SK-N-SH (cell line): ENCODE measurements at regions not wholly inside any gene's neighbourhood (a gene's known extent, or its start where the extent isn't known, plus 50 kb on each side); places are given as distances from the start of the nearest gene placed in this dataset.

Experiments used
- CTCF ChIA-PET: fragments of 300-600, 350-600 bp; formaldehyde crosslinking; extraction: SDS; loops from one replicate; lab custom pipeline; 2021; lab: Yijun Ruan, JAX
- POLR2A ChIA-PET: fragments of 350-600 bp; sonication (Branson Sonifier 250); formaldehyde crosslinking; extraction: SDS; loops from one replicate; lab custom pipeline; 2020; ENCODE audit warnings: antibody characterized with exemption, inconsistent platforms; lab: Yijun Ruan, JAX
- DNase-seq: peaks from one replicate; pipeline ENCODE4 v3.0.0; 2012
- H2AFZ ChIP-seq: fragments of 200-600 bp; sonication (generic); 2 replicates; pipeline ENCODE4 v1.8.1; 2016; ENCODE audit warnings: antibody characterized with exemption, mild to moderate bottlenecking, low read depth
- H3F3A ChIP-seq: fragments of 200-600 bp; sonication (generic); replicated peaks from 2 replicates; pipeline ENCODE3; 2016; ENCODE audit warnings: antibody characterized with exemption, mild to moderate bottlenecking; ENCODE audit not compliant: insufficient read depth
- H3K27ac ChIP-seq, 2 experiments: fragments of 200-500 bp in 1 of 2; fragments of 200-600 bp in 1 of 2; sonication (Bioruptor generic) in 1 of 2; sonication (generic), shearing (Covaris generic) in 1 of 2; 2 replicates each; pipeline versions ENCODE4 v1.5.1 to v1.6.1; 2014 to 2016; ENCODE audit warnings: low read depth in 2 of 2, inconsistent platforms in 1 of 2, low read length in 1 of 2, mild to moderate bottlenecking in 1 of 2, mixed read lengths in 1 of 2
- H3K27me3 ChIP-seq: fragments of 200-600 bp; sonication (generic), shearing (Covaris generic); 2 replicates; pipeline ENCODE4 v1.6.1; 2016; ENCODE audit warnings: mixed run types; ENCODE audit not compliant: insufficient read depth
- H3K36me3 ChIP-seq, 2 experiments: fragments of 200-500 bp in 1 of 2; fragments of 200-600 bp in 1 of 2; sonication (Bioruptor generic) in 1 of 2; sonication (generic) in 1 of 2; replicated peaks in 1 of 2; 2 replicates each; pipeline versions ENCODE3 to v1.5.1; 2014 to 2016; ENCODE audit warnings: low read length in 1 of 2, mild to moderate bottlenecking in 1 of 2; ENCODE audit not compliant: insufficient read depth in 2 of 2, control insufficient read depth in 1 of 2
- H3K4me1 ChIP-seq, 2 experiments: fragments of 200-500 bp in 1 of 2; fragments of 200-600 bp in 1 of 2; sonication (Bioruptor generic) in 1 of 2; sonication (generic), shearing (Covaris generic) in 1 of 2; 2 replicates each; pipeline versions ENCODE4 v1.5.1 to v1.6.1; 2014 to 2016; ENCODE audit warnings: low read depth in 1 of 2, low read length in 1 of 2, mixed run types in 1 of 2; ENCODE audit not compliant: insufficient read depth in 2 of 2, control insufficient read depth in 1 of 2
- H3K4me2 ChIP-seq: fragments of 200-600 bp; sonication (generic), shearing (Covaris generic); 2 replicates; pipeline ENCODE4 v1.6.1; 2017; ENCODE audit warnings: mixed run types
- H3K4me3 ChIP-seq, 2 experiments: fragments of 200-500 bp in 1 of 2; fragments of 200-600 bp in 1 of 2; sonication (Bioruptor generic) in 1 of 2; sonication (generic), shearing (Covaris generic) in 1 of 2; 2 replicates each; pipeline versions ENCODE4 v1.5.1 to v1.8.1; 2014 to 2016; ENCODE audit warnings: low read depth in 2 of 2, inconsistent platforms in 1 of 2, low read length in 1 of 2, mild to moderate bottlenecking in 1 of 2, mixed read lengths in 1 of 2, moderate library complexity in 1 of 2
- H3K79me2 ChIP-seq: fragments of 200-600 bp; sonication (generic); 2 replicates; pipeline ENCODE4 v1.8.1; 2017; ENCODE audit warnings: mild to moderate bottlenecking; ENCODE audit not compliant: insufficient read depth
- H3K9ac ChIP-seq: fragments of 200-600 bp; sonication (generic); 2 replicates; pipeline ENCODE4 v1.6.1; 2017; ENCODE audit warnings: mixed run types
- H3K9me2 ChIP-seq: fragments of 200-600 bp; sonication (generic); 2 replicates; pipeline ENCODE4 v1.6.1; 2017; ENCODE audit warnings: mixed run types
- H3K9me3 ChIP-seq: fragments of 200-600 bp; sonication (generic); 2 replicates; pipeline ENCODE4 v1.6.1; 2017; ENCODE audit warnings: mixed run types, mild to moderate bottlenecking, moderate library complexity
- H4K20me1 ChIP-seq: fragments of 200-600 bp; sonication (generic); 2 replicates; pipeline ENCODE4 v1.6.1; 2017; ENCODE audit warnings: mild to moderate bottlenecking, mixed run types; ENCODE audit not compliant: insufficient read depth
- ELF1 ChIP-seq: IDR thresholded peaks from 2 replicates; pipeline ENCODE4 v1.4.0; 2012
- EP300 ChIP-seq, 2 experiments: IDR thresholded peaks; 2 replicates each; pipeline versions ENCODE4 v1.4.0 to v1.6.1; 2012; ENCODE audit warnings: borderline replicate concordance in 1 of 2, low read depth in 1 of 2, low read length in 1 of 2
- FOSL2 ChIP-seq: IDR thresholded peaks from 2 replicates; pipeline ENCODE4 v1.4.0; 2012; ENCODE audit warnings: low read depth, mild to moderate bottlenecking, moderate library complexity, borderline replicate concordance
- FOXJ3 ChIP-seq: sonication (generic); formaldehyde crosslinking; IDR thresholded peaks from 2 replicates; pipeline ENCODE4 v1.5.1; 2020; ENCODE audit warnings: mild to moderate bottlenecking, missing genetic modification reagents
- GATA2 ChIP-seq: sonication (generic); formaldehyde crosslinking; IDR thresholded peaks from 2 replicates; pipeline ENCODE4 v1.5.0; 2020; ENCODE audit warnings: mild to moderate bottlenecking, missing genetic modification reagents
- JUND ChIP-seq: IDR thresholded peaks from 2 replicates; pipeline ENCODE4 v1.4.0; 2012
- MEF2A ChIP-seq: IDR thresholded peaks from 2 replicates; pipeline ENCODE4 v1.4.0; 2012; ENCODE audit warnings: low read depth, borderline replicate concordance
- POLR2AphosphoS5 ChIP-seq: IDR thresholded peaks from 2 replicates; pipeline ENCODE4 v1.6.1; 2012; ENCODE audit warnings: low read depth, low read length
- RAD21 ChIP-seq: IDR thresholded peaks from 2 replicates; pipeline ENCODE4 v1.6.1; 2012; ENCODE audit warnings: mild to moderate bottlenecking, low read length
- RFX5 ChIP-seq: IDR thresholded peaks from 2 replicates; pipeline ENCODE4 v1.6.1; 2012; ENCODE audit warnings: mild to moderate bottlenecking, improper control_type of control experiment, low read length
- SIN3A ChIP-seq: IDR thresholded peaks from 2 replicates; pipeline ENCODE4 v1.6.1; 2012; ENCODE audit warnings: low read depth, mild to moderate bottlenecking, low read length, moderate library complexity, borderline replicate concordance
- SMC3 ChIP-seq: IDR thresholded peaks from 2 replicates; pipeline ENCODE4 v1.6.1; 2012; ENCODE audit warnings: low read depth, low read length, improper control_type of control experiment
- TAF1 ChIP-seq: IDR thresholded peaks from 2 replicates; pipeline ENCODE4 v1.6.1; 2012; ENCODE audit warnings: low read depth, mild to moderate bottlenecking, low read length, moderate library complexity, borderline replicate concordance
- TCF12 ChIP-seq: IDR thresholded peaks from 2 replicates; pipeline ENCODE4 v1.4.0; 2012
- USF2 ChIP-seq: fragments of 150-350 bp; IDR thresholded peaks from 2 replicates; pipeline ENCODE4 v1.6.1; 2017; ENCODE audit warnings: antibody characterized with exemption, low read length, low read depth, borderline replicate concordance
- YY1 ChIP-seq: IDR thresholded peaks from 2 replicates; pipeline ENCODE4 v1.4.0; 2012; ENCODE audit warnings: low read depth, mild to moderate bottlenecking
- WGBS: methylation state at CpG from one replicate; pipeline ENCODE4 v1.1.6; 2017; ENCODE audit warnings: low lambda C conversion rate; 5-methylcytosine and 5-hydroxymethylcytosine counted together
- TF ChIP-seq, protein P1 (sequence below): fragments of 200-600 bp; sonication (generic); IDR thresholded peaks from 2 replicates; pipeline ENCODE4 v1.6.1; 2017; ENCODE audit warnings: antibody characterized with exemption, mild to moderate bottlenecking, moderate library complexity
- TF ChIP-seq, protein P2 (sequence below): IDR thresholded peaks from 2 replicates; pipeline ENCODE4 v1.4.0; 2012; ENCODE audit warnings: low read depth, borderline replicate concordance
- TF ChIP-seq, protein P3 (sequence below): IDR thresholded peaks from 2 replicates; pipeline ENCODE4 v1.4.0; 2012; ENCODE audit warnings: low read depth
- TF ChIP-seq, protein P4 (sequence below): IDR thresholded peaks from 2 replicates; pipeline ENCODE4 v1.4.0; 2012; ENCODE audit warnings: low read depth, borderline replicate concordance

DNA sequence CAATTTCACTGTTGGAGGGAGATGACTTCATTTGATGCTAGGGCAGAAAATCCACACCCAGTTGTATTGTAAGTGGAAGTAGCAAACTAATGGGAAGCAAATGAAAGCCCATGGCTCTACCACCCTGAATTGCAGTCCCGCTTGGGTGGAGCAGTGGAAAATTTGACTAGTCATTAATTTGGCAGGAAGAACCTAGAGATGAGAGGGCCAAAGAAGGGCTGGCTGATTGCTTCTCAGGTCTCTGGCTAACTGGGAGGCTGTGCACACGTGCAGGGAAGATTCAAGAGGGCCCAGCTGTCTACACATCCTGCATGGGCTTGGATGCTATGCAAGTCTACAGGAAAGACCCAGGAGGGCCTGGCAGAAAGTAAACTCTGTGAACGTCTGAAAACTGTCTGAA lies 466.2 kb downstream of the TFAP2A start:
- Histone ChIP-seq H4K20me1 (no peaks in the 10 kb centered on the region), H3K9ac (no peak overlapping the region), H3K4me3 (no peak overlapping the region)
- 5% methylated on average over 3 of the region's 3 CpGs for whole genome bisulfite sequencing
- TF ChIP-seq, protein P1, sequence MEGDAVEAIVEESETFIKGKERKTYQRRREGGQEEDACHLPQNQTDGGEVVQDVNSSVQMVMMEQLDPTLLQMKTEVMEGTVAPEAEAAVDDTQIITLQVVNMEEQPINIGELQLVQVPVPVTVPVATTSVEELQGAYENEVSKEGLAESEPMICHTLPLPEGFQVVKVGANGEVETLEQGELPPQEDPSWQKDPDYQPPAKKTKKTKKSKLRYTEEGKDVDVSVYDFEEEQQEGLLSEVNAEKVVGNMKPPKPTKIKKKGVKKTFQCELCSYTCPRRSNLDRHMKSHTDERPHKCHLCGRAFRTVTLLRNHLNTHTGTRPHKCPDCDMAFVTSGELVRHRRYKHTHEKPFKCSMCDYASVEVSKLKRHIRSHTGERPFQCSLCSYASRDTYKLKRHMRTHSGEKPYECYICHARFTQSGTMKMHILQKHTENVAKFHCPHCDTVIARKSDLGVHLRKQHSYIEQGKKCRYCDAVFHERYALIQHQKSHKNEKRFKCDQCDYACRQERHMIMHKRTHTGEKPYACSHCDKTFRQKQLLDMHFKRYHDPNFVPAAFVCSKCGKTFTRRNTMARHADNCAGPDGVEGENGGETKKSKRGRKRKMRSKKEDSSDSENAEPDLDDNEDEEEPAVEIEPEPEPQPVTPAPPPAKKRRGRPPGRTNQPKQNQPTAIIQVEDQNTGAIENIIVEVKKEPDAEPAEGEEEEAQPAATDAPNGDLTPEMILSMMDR: no peak
- TF ChIP-seq, protein P2, sequence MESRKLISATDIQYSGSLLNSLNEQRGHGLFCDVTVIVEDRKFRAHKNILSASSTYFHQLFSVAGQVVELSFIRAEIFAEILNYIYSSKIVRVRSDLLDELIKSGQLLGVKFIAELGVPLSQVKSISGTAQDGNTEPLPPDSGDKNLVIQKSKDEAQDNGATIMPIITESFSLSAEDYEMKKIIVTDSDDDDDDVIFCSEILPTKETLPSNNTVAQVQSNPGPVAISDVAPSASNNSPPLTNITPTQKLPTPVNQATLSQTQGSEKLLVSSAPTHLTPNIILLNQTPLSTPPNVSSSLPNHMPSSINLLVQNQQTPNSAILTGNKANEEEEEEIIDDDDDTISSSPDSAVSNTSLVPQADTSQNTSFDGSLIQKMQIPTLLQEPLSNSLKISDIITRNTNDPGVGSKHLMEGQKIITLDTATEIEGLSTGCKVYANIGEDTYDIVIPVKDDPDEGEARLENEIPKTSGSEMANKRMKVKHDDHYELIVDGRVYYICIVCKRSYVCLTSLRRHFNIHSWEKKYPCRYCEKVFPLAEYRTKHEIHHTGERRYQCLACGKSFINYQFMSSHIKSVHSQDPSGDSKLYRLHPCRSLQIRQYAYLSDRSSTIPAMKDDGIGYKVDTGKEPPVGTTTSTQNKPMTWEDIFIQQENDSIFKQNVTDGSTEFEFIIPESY: no peak
- TF ChIP-seq MEF2A (no peak), JUND (no peak), YY1 (no peak), POLR2AphosphoS5 (no peak), SIN3A (no peak), EP300 (IDR thresholded peaks at IDR 0.05; ENCODE audit: borderline replicate concordance in 1 of 2, low read depth in 1 of 2, low read length in 1 of 2) (no peak), TAF1 (no peak), FOSL2 (no peak)
- TF ChIP-seq, all 33 proteins: peak for 0
- no peaks in the 10 kb centered on the region for H3K79me2 ChIP-seq
- CTCF ChIA-PET: no interaction called here
- DNase-seq: no peak
- no peaks in the 10 kb centered on the region for H3K9me2 ChIP-seq
- no peaks in the 10 kb centered on the region for H3F3A ChIP-seq
- no peak overlapping the region for H3K4me2 ChIP-seq
- no peak overlapping the region for H3K27ac ChIP-seq
- no peaks in the 10 kb centered on the region for H3K36me3 ChIP-seq
- no peaks in the 10 kb centered on the region for H3K9me3 ChIP-seq
- no peaks in the 10 kb centered on the region for H3K4me1 ChIP-seq
- H3K27me3 ChIP-seq: no peaks in the 10 kb centered on the region
- H2AFZ ChIP-seq: no peak overlapping the region
- POLR2A ChIA-PET: no interaction called here

DNA sequence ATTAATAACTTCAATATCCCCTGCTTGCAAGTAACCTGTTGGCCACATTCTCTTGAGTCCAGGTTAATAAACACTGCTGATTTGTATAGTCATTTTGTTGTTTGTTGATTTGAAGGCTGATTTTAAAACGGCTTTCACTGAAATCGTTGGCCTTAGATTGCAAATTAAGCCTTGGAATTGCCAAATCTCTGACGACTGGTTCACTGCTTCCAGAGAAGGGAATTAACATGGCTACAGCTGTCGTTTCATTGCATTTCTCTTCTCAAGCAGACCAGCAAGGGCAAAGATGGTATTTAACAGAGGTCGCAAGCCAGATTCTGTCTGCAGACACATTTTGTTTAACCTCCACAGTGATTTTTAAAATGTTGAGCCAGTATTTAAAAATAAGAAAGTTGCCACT lies 470.9 kb downstream of the TFAP2A start:
- TF ChIP-seq SMC3: no peak
- no peak for TF ChIP-seq USF2
- TF ChIP-seq, protein P3, sequence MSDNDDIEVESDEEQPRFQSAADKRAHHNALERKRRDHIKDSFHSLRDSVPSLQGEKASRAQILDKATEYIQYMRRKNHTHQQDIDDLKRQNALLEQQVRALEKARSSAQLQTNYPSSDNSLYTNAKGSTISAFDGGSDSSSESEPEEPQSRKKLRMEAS: no peak
- no peak for TF ChIP-seq POLR2AphosphoS5
- TF ChIP-seq TAF1: no peak
- TF ChIP-seq TCF12: no peak
- TF ChIP-seq YY1: no peak
- TF ChIP-seq, protein P4, sequence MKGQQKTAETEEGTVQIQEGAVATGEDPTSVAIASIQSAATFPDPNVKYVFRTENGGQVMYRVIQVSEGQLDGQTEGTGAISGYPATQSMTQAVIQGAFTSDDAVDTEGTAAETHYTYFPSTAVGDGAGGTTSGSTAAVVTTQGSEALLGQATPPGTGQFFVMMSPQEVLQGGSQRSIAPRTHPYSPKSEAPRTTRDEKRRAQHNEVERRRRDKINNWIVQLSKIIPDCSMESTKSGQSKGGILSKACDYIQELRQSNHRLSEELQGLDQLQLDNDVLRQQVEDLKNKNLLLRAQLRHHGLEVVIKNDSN: no peak
- TF ChIP-seq, protein P1: no peak
- no peak for TF ChIP-seq RFX5
- no peak for TF ChIP-seq MEF2A
- TF ChIP-seq RAD21: no peak
- TF ChIP-seq ELF1: no peak
- no peak for TF ChIP-seq GATA2 (CRISPR knock-in tag)
- no peak for TF ChIP-seq FOXJ3 (CRISPR knock-in tag)
- H3K9me3 ChIP-seq: no peaks in the 10 kb centered on the region
- H3K79me2 ChIP-seq: no peaks in the 10 kb centered on the region
- H3K36me3 ChIP-seq: no peaks in the 10 kb centered on the region
- H3K27ac ChIP-seq: no peak overlapping the region
- no peak overlapping the region for H3K4me3 ChIP-seq
- H2AFZ ChIP-seq: no peak overlapping the region
- no peaks in the 10 kb centered on the region; the same call in 1 of the 2 replicates for H3K27me3 ChIP-seq
- H3K4me2 ChIP-seq: no peak overlapping the region
- 6% methylated on average over 5 of the region's 5 CpGs for WGBS
- no peaks in the 10 kb centered on the region for H3K9me2 ChIP-seq
- no peak overlapping the region for H3K9ac ChIP-seq
- ChIA-PET POLR2A (no interaction called here), CTCF (no interaction called here)
- H3K4me1 ChIP-seq: no peaks in the 10 kb centered on the region
- no peak for DNase-seq
- H4K20me1 ChIP-seq: no peaks in the 10 kb centered on the region
- H3F3A ChIP-seq: no peaks in the 10 kb centered on the region
